HCT116 (cell line): ENCODE measurements at regions not wholly inside any gene's neighbourhood (a gene's known extent, or its start where the extent isn't known, plus 50 kb on each side); places are given as distances from the start of the nearest gene placed in this dataset.

Source experiments
- ATAC-seq: fragments of 200-7000 bp; cut with Tn5 transposase; 2 replicates; pipeline ENCODE4 v1.9.1; 2020; ENCODE audit warnings: mild to moderate bottlenecking, moderate library complexity
- BruUV-seq: library from RNA; stranded (reverse); fragments of 400-500 nt; replicated peaks from 2 replicates; lab custom pipeline; 2021; lab: Mats Ljungman, UMichigan
- CTCF ChIA-PET: fragments of 300-600 bp; sonication (Branson Sonifier 250); formaldehyde crosslinking; loops from one replicate; lab custom pipeline; 2021; ENCODE audit warnings: antibody characterized with exemption; lab: Charles Lee
- POLR2A ChIA-PET: fragments of 300-600, 350-600 bp; sonication (Branson Sonifier 250); formaldehyde crosslinking; loops from one replicate; lab custom pipeline; 2021; ENCODE audit warnings: antibody characterized with exemption; lab: Charles Lee
- RAD21 ChIA-PET, 2 experiments: fragments of 300-600 bp; sonication (Branson Sonifier 250); formaldehyde crosslinking; loops; one replicate each; lab custom pipeline; 2023; ENCODE audit warnings: low total read pairs in 2 of 2; ENCODE audit not compliant: uncharacterized antibody in 2 of 2, unreplicated experiment in 2 of 2, low non-redundant PET in 1 of 2; lab: Charles Lee
- DNase-seq: peaks from one replicate; pipeline ENCODE4 v3.0.0-alpha.2; 2010; ENCODE audit warnings: low read depth, low spot score
- H2AFZ ChIP-seq: fragments of 200-600 bp; shearing (Covaris generic), sonication (generic); 2 replicates; pipeline ENCODE4 v1.6.1; 2017; ENCODE audit warnings: low read depth, mixed run types, mixed read lengths, antibody characterized with exemption, low read length; ENCODE audit not compliant: poor library complexity, severe bottlenecking
- H3K27ac ChIP-seq: 2 replicates; pipeline ENCODE4 v1.5.1; 2012; ENCODE audit warnings: low read depth, low read length
- H3K27me3 ChIP-seq: fragments of 200-600 bp; sonication (generic); 2 replicates; pipeline ENCODE4 v1.6.1; 2016; ENCODE audit warnings: mixed run types, low read length, mixed read lengths; ENCODE audit not compliant: insufficient read depth
- H3K36me3 ChIP-seq, 2 experiments: fragments of 200-500 bp in 1 of 2; fragments of 200-600 bp in 1 of 2; sonication (Bioruptor generic) in 1 of 2; sonication (generic) in 1 of 2; 2 replicates each; pipeline versions ENCODE4 v1.5.1 to v1.6.1; 2014 to 2016; ENCODE audit warnings: low read length in 2 of 2, inconsistent platforms in 1 of 2, mixed read lengths in 1 of 2, mixed run types in 1 of 2; ENCODE audit not compliant: insufficient read depth in 2 of 2, control insufficient read depth in 1 of 2
- H3K4me1 ChIP-seq, 2 experiments: fragments of 200-600 bp in 1 of 2; sonication (generic) in 1 of 2; 2 replicates each; pipeline versions ENCODE4 v1.5.1 to v1.6.1; 2012 to 2017; ENCODE audit warnings: low read length in 2 of 2, inconsistent platforms in 1 of 2, mild to moderate bottlenecking in 1 of 2, mixed read lengths in 1 of 2, mixed run types in 1 of 2, moderate library complexity in 1 of 2; ENCODE audit not compliant: insufficient read depth in 2 of 2, control insufficient read depth in 1 of 2
- H3K4me2 ChIP-seq: fragments of 200-600 bp; sonication (generic); 2 replicates; pipeline ENCODE4 v1.6.1; 2017; ENCODE audit warnings: mixed run types, low read length, mixed read lengths
- H3K4me3 ChIP-seq, 2 experiments: fragments of 200-600 bp in 1 of 2; sonication (generic) in 1 of 2; replicated peaks in 1 of 2; 2 replicates each; pipeline ENCODE4 v1.5.1; 2011 to 2016; ENCODE audit warnings: low read length in 2 of 2, control low read depth in 1 of 2, low read depth in 1 of 2, mild to moderate bottlenecking in 1 of 2, mixed read lengths in 1 of 2, mixed run types in 1 of 2
- H3K79me2 ChIP-seq: fragments of 200-600 bp; sonication (generic); 2 replicates; pipeline ENCODE4 v1.6.1; 2017; ENCODE audit warnings: mild to moderate bottlenecking, mixed run types, low read length, moderate library complexity, mixed read lengths; ENCODE audit not compliant: insufficient read depth
- H3K9ac ChIP-seq: fragments of 200-600 bp; sonication (generic); 2 replicates; pipeline ENCODE4 v1.6.1; 2016; ENCODE audit warnings: low read length, mixed read lengths
- H3K9me2 ChIP-seq: fragments of 200-600 bp; sonication (generic), shearing (Covaris generic); 2 replicates; pipeline ENCODE4 v1.6.1; 2017; ENCODE audit warnings: mixed run types, mild to moderate bottlenecking, moderate library complexity; ENCODE audit not compliant: insufficient read depth
- H3K9me3 ChIP-seq, 2 experiments: fragments of 200-500 bp in 1 of 2; fragments of 200-600 bp in 1 of 2; sonication (Bioruptor generic) in 1 of 2; sonication (generic) in 1 of 2; 2 replicates each; pipeline ENCODE4 v1.6.1; 2014 to 2017; ENCODE audit warnings: low read length in 2 of 2, mixed read lengths in 2 of 2, inconsistent platforms in 1 of 2, low read depth in 1 of 2, mild to moderate bottlenecking in 1 of 2, mixed run types in 1 of 2, moderate library complexity in 1 of 2; ENCODE audit not compliant: control insufficient read depth in 1 of 2, insufficient read depth in 1 of 2
- H4K20me1 ChIP-seq: fragments of 200-600 bp; sonication (generic), shearing (Covaris generic); 2 replicates; pipeline ENCODE4 v1.6.1; 2017; ENCODE audit warnings: mixed run types, mild to moderate bottlenecking, moderate library complexity; ENCODE audit not compliant: insufficient read depth
- CEBPB ChIP-seq: IDR thresholded peaks from 2 replicates; pipeline ENCODE4 v1.6.1; 2012; ENCODE audit warnings: low read depth
- EGR1 ChIP-seq: IDR thresholded peaks from 2 replicates; pipeline ENCODE4 v1.6.1; 2012; ENCODE audit warnings: low read depth
- ELF1 ChIP-seq: IDR thresholded peaks from 2 replicates; pipeline ENCODE4 v1.6.1; 2012; ENCODE audit warnings: low read depth, borderline replicate concordance
- FOSL1 ChIP-seq: IDR thresholded peaks from 2 replicates; pipeline ENCODE4 v1.6.1; 2012; ENCODE audit warnings: low read depth
- POLR2A ChIP-seq: IDR thresholded peaks from 2 replicates; pipeline ENCODE4 v1.7.0; 2011; ENCODE audit warnings: borderline replicate concordance; ENCODE audit not compliant: insufficient read depth, insufficient read length; ENCODE audit errors: extremely low read depth
- POLR2AphosphoS5 ChIP-seq: IDR thresholded peaks from 2 replicates; pipeline ENCODE4 v1.6.1; 2011; ENCODE audit warnings: mild to moderate bottlenecking, low read depth, low read length, moderate library complexity
- RAD21 ChIP-seq: IDR thresholded peaks from 2 replicates; pipeline ENCODE4 v1.6.1; 2012; ENCODE audit warnings: low read depth, mild to moderate bottlenecking
- SP1 ChIP-seq: IDR thresholded peaks from 2 replicates; pipeline ENCODE4 v1.6.1; 2012; ENCODE audit warnings: low read depth
- SRF ChIP-seq: IDR thresholded peaks from 2 replicates; pipeline ENCODE4 v1.6.1; 2012; ENCODE audit warnings: low read depth
- TCF7L2 ChIP-seq: IDR thresholded peaks from 2 replicates; pipeline ENCODE4 v1.7.0; 2011; ENCODE audit warnings: borderline replicate concordance, inconsistent platforms; ENCODE audit not compliant: insufficient read depth, insufficient read length; ENCODE audit errors: extremely low read depth
- YY1 ChIP-seq: IDR thresholded peaks from 2 replicates; pipeline ENCODE4 v1.6.1; 2011; ENCODE audit warnings: low read length, low read depth, moderate library complexity, mild to moderate bottlenecking; ENCODE audit not compliant: insufficient replicate concordance; ENCODE audit errors: extremely low read depth
- ZFX ChIP-seq: fragments of 450-650 bp; IDR thresholded peaks from 2 replicates; pipeline ENCODE4 v1.6.1; 2017
- intact Hi-C: fragments of 100-400 bp; cut with micrococcal nuclease; formaldehyde crosslinking; loops from 2 replicates; pipeline ENCODE4 v1.10.0; 2022
- TF ChIP-seq, protein P1 (sequence below), 3 experiments: fragments of 200-600 bp in 1 of 3; sonication (generic) in 1 of 3; IDR thresholded peaks in 2 of 3; conservative IDR thresholded peaks in 1 of 3; 2 replicates each; pipeline ENCODE4 v1.5.1; 2012 to 2017; ENCODE audit warnings: low read depth in 2 of 3, low read length in 2 of 3, antibody characterized with exemption in 1 of 3, borderline replicate concordance in 1 of 3, control low read depth in 1 of 3, mild to moderate bottlenecking in 1 of 3, mixed read lengths in 1 of 3, mixed run types in 1 of 3, moderate library complexity in 1 of 3; ENCODE audit not compliant: insufficient read depth in 1 of 3
- TF ChIP-seq, protein P2 (sequence below): IDR thresholded peaks from 2 replicates; pipeline ENCODE4 v1.6.1; 2012; ENCODE audit warnings: low read depth
- TF ChIP-seq, protein P3 (sequence below): IDR thresholded peaks from 2 replicates; pipeline ENCODE4 v1.6.1; 2011; ENCODE audit warnings: mild to moderate bottlenecking, low read length, moderate library complexity; ENCODE audit not compliant: insufficient replicate concordance; ENCODE audit errors: extremely low read depth

DNA sequence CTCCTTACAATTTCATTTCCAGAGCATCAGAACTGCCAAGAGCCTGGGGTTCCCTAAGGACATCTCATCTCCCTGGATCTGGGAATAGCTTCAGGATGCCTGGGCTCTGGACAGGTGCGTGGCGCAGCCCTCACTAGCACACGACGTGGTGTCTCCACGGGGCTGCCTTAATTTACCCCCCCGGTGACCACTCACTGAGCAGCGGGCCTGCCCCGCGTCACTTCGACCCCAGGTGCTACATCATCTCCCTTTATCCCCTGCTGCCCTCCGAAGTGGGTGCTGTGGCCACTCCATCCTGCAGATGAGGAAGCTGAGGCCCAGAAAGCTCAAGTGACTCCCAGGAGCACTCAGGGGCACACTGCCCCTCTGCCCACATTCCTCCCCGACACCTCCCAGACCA lies 177.8 kb upstream of the SFSWAP start (continued):
- TF ChIP-seq, protein P1, sequence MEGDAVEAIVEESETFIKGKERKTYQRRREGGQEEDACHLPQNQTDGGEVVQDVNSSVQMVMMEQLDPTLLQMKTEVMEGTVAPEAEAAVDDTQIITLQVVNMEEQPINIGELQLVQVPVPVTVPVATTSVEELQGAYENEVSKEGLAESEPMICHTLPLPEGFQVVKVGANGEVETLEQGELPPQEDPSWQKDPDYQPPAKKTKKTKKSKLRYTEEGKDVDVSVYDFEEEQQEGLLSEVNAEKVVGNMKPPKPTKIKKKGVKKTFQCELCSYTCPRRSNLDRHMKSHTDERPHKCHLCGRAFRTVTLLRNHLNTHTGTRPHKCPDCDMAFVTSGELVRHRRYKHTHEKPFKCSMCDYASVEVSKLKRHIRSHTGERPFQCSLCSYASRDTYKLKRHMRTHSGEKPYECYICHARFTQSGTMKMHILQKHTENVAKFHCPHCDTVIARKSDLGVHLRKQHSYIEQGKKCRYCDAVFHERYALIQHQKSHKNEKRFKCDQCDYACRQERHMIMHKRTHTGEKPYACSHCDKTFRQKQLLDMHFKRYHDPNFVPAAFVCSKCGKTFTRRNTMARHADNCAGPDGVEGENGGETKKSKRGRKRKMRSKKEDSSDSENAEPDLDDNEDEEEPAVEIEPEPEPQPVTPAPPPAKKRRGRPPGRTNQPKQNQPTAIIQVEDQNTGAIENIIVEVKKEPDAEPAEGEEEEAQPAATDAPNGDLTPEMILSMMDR (IDR thresholded peaks at IDR 0.05 in 2 of 3, conservative IDR thresholded peaks at IDR 0.05 in 1 of 3; ENCODE audit: borderline replicate concordance in 1 of 3, insufficient read depth in 1 of 3, low read depth in 2 of 3, low read length in 2 of 3) = no peak
- TF ChIP-seq POLR2A = no peak

DNA sequence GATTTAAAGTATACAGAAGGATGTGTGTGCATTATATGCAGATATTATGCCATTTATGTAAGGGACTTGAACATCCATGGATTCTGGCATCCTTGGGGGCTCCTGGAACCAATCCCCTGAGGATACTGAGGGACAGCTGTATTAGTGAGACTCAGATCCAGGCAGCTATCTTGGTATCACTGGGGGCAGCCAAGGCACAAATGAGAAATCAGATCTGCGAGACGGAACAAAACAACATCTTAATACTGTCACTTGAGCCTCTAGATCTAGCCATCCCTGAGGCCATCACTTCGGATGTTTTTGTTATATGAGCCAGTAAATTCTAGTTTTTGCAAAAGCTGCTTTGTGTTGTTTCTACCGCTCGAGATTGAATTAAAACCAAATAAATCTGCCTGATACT lies 175.1 kb upstream of the SFSWAP start:
- ATAC-seq (no peak), DNase-seq (no peak)
- Histone ChIP-seq H3K4me1 (no peaks in the 10 kb centered on the region), H3K4me2 (no peak overlapping the region), H3K9ac (no peak overlapping the region), H3K36me3 (no peaks in the 10 kb centered on the region), H3K9me3 (no peaks in the 10 kb centered on the region), H3K27ac (no peak overlapping the region), H4K20me1 (no peaks in the 10 kb centered on the region), H3K9me2 (no peaks in the 10 kb centered on the region), H3K4me3 (no peak overlapping the region), H2AFZ (no peak overlapping the region), H3K27me3 (peaks cover 14% of the 10 kb centered on the region; the same call in 1 of the 2 replicates), H3K79me2 (no peaks in the 10 kb centered on the region)
- no TSS peak for BruUV-seq
- RAD21 ChIA-PET = no interaction called here
- POLR2A ChIA-PET = no interaction called here
- CTCF ChIA-PET = no interaction called here
- intact Hi-C loops = no loop called here
- no peak for TF ChIP-seq FOSL1
- no peak for TF ChIP-seq SP1
- TF ChIP-seq, protein P2, sequence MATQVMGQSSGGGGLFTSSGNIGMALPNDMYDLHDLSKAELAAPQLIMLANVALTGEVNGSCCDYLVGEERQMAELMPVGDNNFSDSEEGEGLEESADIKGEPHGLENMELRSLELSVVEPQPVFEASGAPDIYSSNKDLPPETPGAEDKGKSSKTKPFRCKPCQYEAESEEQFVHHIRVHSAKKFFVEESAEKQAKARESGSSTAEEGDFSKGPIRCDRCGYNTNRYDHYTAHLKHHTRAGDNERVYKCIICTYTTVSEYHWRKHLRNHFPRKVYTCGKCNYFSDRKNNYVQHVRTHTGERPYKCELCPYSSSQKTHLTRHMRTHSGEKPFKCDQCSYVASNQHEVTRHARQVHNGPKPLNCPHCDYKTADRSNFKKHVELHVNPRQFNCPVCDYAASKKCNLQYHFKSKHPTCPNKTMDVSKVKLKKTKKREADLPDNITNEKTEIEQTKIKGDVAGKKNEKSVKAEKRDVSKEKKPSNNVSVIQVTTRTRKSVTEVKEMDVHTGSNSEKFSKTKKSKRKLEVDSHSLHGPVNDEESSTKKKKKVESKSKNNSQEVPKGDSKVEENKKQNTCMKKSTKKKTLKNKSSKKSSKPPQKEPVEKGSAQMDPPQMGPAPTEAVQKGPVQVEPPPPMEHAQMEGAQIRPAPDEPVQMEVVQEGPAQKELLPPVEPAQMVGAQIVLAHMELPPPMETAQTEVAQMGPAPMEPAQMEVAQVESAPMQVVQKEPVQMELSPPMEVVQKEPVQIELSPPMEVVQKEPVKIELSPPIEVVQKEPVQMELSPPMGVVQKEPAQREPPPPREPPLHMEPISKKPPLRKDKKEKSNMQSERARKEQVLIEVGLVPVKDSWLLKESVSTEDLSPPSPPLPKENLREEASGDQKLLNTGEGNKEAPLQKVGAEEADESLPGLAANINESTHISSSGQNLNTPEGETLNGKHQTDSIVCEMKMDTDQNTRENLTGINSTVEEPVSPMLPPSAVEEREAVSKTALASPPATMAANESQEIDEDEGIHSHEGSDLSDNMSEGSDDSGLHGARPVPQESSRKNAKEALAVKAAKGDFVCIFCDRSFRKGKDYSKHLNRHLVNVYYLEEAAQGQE = no peak
- TF ChIP-seq POLR2A = no peak
- TF ChIP-seq RAD21 = no peak
- no peak for TF ChIP-seq ELF1
- no peak for TF ChIP-seq CEBPB
- no peak for TF ChIP-seq SRF
- TF ChIP-seq TCF7L2 = no peak
- TF ChIP-seq EGR1 = no peak
- TF ChIP-seq POLR2AphosphoS5 = no peak
- TF ChIP-seq, protein P1 (IDR thresholded peaks at IDR 0.05 in 2 of 3, conservative IDR thresholded peaks at IDR 0.05 in 1 of 3; ENCODE audit: borderline replicate concordance in 1 of 3, insufficient read depth in 1 of 3, low read depth in 2 of 3, low read length in 2 of 3) = no peak
- TF ChIP-seq ZFX = no peak
- TF ChIP-seq, protein P3, sequence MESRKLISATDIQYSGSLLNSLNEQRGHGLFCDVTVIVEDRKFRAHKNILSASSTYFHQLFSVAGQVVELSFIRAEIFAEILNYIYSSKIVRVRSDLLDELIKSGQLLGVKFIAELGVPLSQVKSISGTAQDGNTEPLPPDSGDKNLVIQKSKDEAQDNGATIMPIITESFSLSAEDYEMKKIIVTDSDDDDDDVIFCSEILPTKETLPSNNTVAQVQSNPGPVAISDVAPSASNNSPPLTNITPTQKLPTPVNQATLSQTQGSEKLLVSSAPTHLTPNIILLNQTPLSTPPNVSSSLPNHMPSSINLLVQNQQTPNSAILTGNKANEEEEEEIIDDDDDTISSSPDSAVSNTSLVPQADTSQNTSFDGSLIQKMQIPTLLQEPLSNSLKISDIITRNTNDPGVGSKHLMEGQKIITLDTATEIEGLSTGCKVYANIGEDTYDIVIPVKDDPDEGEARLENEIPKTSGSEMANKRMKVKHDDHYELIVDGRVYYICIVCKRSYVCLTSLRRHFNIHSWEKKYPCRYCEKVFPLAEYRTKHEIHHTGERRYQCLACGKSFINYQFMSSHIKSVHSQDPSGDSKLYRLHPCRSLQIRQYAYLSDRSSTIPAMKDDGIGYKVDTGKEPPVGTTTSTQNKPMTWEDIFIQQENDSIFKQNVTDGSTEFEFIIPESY = no peak
- TF ChIP-seq YY1 = no peak
